T-cell (primary cell): ENCODE measurements at regions not wholly inside any gene's neighbourhood (a gene's known extent, or its start where the extent isn't known, plus 50 kb on each side); places are given as distances from the start of the nearest gene placed in this dataset.

Experiments used
- ATAC-seq, 4 experiments: fragments of 200-7000 bp in 3 of 4; fragments of 150-1000 bp in 1 of 4; cut with Tn5 transposase; replicated peaks in 1 of 4; 1 replicate in 3 of 4; 2 replicates in 1 of 4; pipeline ENCODE4 v1.10.0; 2021; ENCODE audit warnings: moderate library complexity in 3 of 4, mild to moderate bottlenecking in 2 of 4, moderate number of reproducible peaks in 1 of 4
- CTCF ChIA-PET, 2 donors: fragments of 300-600 bp; sonication (Branson Sonifier 250); formaldehyde crosslinking; loops; one replicate each; lab custom pipeline; 2022; ENCODE audit warnings: antibody characterized with exemption in 2 of 2; lab: Charles Lee
- POLR2A ChIA-PET, 2 donors: fragments of 300-600 bp; sonication (Branson Sonifier 250); formaldehyde crosslinking; loops; one replicate each; lab custom pipeline; 2022; ENCODE audit warnings: antibody characterized with exemption in 2 of 2; lab: Charles Lee
- DNase-seq, 35 experiments: peaks; one replicate each; pipeline versions ENCODE4 v3.0.0 to v3.0.0-alpha.2; 2013 to 2023
- H3K27ac ChIP-seq: one replicate; pipeline ENCODE4 v1.5.1; 2013; ENCODE audit warnings: low read length
- H3K27me3 ChIP-seq, 2 experiments: replicated peaks in 1 of 2; 1 replicate in 1 of 2; 2 replicates in 1 of 2; pipeline versions ENCODE4 v1.6.1 to v1.7.0; 2013; ENCODE audit warnings: low read length in 1 of 2, mixed read lengths in 1 of 2; ENCODE audit not compliant: control insufficient read depth in 2 of 2, insufficient read depth in 2 of 2; ENCODE audit errors: extremely low read depth in 1 of 2
- H3K36me3 ChIP-seq, 2 donors: 1 replicate in 1 of 2; 2 replicates in 1 of 2; pipeline versions ENCODE4 v1.6.1 to v1.7.0; 2013; ENCODE audit warnings: low read length in 1 of 2; ENCODE audit not compliant: control insufficient read depth in 2 of 2, insufficient read depth in 1 of 2; ENCODE audit errors: extremely low read depth in 1 of 2
- H3K4me1 ChIP-seq, 2 experiments: 1 replicate in 1 of 2; 2 replicates in 1 of 2; pipeline versions ENCODE4 v1.6.1 to v1.7.0; 2013; ENCODE audit warnings: low read length in 2 of 2, mixed read lengths in 1 of 2; ENCODE audit not compliant: insufficient read depth in 2 of 2, control insufficient read depth in 1 of 2; ENCODE audit errors: extremely low read depth in 1 of 2
- H3K4me3 ChIP-seq, 2 donors: 1 replicate in 1 of 2; 2 replicates in 1 of 2; pipeline versions ENCODE4 v1.5.1 to v1.7.0; 2013; ENCODE audit warnings: mild to moderate bottlenecking in 2 of 2, low read length in 1 of 2, moderate library complexity in 1 of 2; ENCODE audit not compliant: control insufficient read depth in 1 of 2; ENCODE audit errors: extremely low read depth in 1 of 2
- H3K9me3 ChIP-seq: 2 replicates; pipeline ENCODE4 v1.7.0; 2013
- H3K27ac Mint-ChIP-seq, 2 donors: one replicate each; pipeline ENCODE4 v1.8.0; 2020 to 2021; ENCODE audit warnings: mild to moderate bottlenecking in 2 of 2, mixed read lengths in 2 of 2
- H3K27me3 Mint-ChIP-seq, 2 donors: one replicate each; pipeline ENCODE4 v1.8.0; 2021 to 2022; ENCODE audit warnings: mixed read lengths in 2 of 2
- H3K36me3 Mint-ChIP-seq: one replicate; pipeline ENCODE4 v1.8.0; 2021; ENCODE audit warnings: mixed read lengths
- H3K4me1 Mint-ChIP-seq, 3 donors: one replicate each; pipeline ENCODE4 v1.8.0; 2020 to 2022; ENCODE audit warnings: mixed read lengths in 3 of 3, mild to moderate bottlenecking in 1 of 3
- H3K4me3 Mint-ChIP-seq, 3 donors: one replicate each; pipeline ENCODE4 v1.8.0; 2020 to 2022; ENCODE audit warnings: mild to moderate bottlenecking in 3 of 3, mixed read lengths in 3 of 3, moderate library complexity in 3 of 3
- H3K9me3 Mint-ChIP-seq, 3 donors: one replicate each; pipeline ENCODE4 v1.8.0; 2020 to 2022; ENCODE audit warnings: mixed read lengths in 3 of 3
- WGBS: methylation state at CpG from one replicate; pipeline ENCODE4 v1.1.5; 2013; ENCODE audit warnings: missing lambda C conversion rate; ENCODE audit not compliant: insufficient coverage; 5-methylcytosine and 5-hydroxymethylcytosine counted together

- peaks cover 5% of the 10 kb centered on the region for H3K36me3 Mint-ChIP-seq
These were observed 131.9 kb upstream of the DDHD1 start for GRCh38 chr14:53285064-53285463.

GRCh38 chr14:53278602-53279506 is 125.7 kb upstream of the DDHD1 start:
- Histone ChIP-seq H3K4me1 (no peaks in the 10 kb centered on the region), H3K4me3 (no peak overlapping the region), H3K9me3 (no peaks in the 10 kb centered on the region), H3K27me3 (no peaks in the 10 kb centered on the region), H3K27ac (no peak overlapping the region), H3K36me3 (no peaks in the 10 kb centered on the region)
- no peak for ATAC-seq
- Mint-ChIP-seq H3K36me3 (peaks cover 9% of the 10 kb centered on the region), H3K27ac (no peak overlapping the region), H3K27me3 (no peaks in the 10 kb centered on the region), H3K4me3 (no peak overlapping the region), H3K4me1 (no peaks in the 10 kb centered on the region), H3K9me3 (peaks cover 10 to 18% (median 15%) of the 10 kb centered on the region in 3 donors)
- DNase-seq: no peak
- WGBS: 93% methylated on average over 8 of the region's 12 CpGs
- CTCF ChIA-PET: no interaction called here
- POLR2A ChIA-PET: no interaction called here

More at GRCh38 chr14:53285064-53285463, 131.9 kb upstream of the DDHD1 start:
- WGBS: 92% methylated on average over 2 of the region's 4 CpGs
- no peak for ATAC-seq
- no peak for DNase-seq
- Histone ChIP-seq H3K27me3 (no peaks in the 10 kb centered on the region), H3K4me3 (no peak overlapping the region), H3K9me3 (no peaks in the 10 kb centered on the region), H3K36me3 (no peaks in the 10 kb centered on the region), H3K4me1 (no peaks in the 10 kb centered on the region), H3K27ac (no peak overlapping the region)
- CTCF ChIA-PET: no interaction called here
- POLR2A ChIA-PET: no interaction called here
- Mint-ChIP-seq H3K27ac (no peak overlapping the region), H3K4me1 (no peaks in the 10 kb centered on the region), H3K9me3 (peaks cover 4 to 9% (median 7%) of the 10 kb centered on the region in 3 donors), H3K4me3 (no peak overlapping the region), H3K27me3 (no peaks in the 10 kb centered on the region)

- H3K4me3 ChIP-seq: no peak overlapping the region
- CTCF ChIA-PET: interaction anchor here in 1 of 2 donors (0.7 kb wide), 1 partner anchor 22 kb away, joined by 3 read pairs; no protein-coding TSS in a partner anchor
- Mint-ChIP-seq H3K4me1 (peaks cover 2 to 6% (median 3%) of the 10 kb centered on the region in 3 donors), H3K27ac (no peak overlapping the region), H3K27me3 (no peaks in the 10 kb centered on the region), H3K4me3 (no peak overlapping the region), H3K9me3 (peaks cover 3% of the 10 kb centered on the region in 3 donors), H3K36me3 (no peaks in the 10 kb centered on the region)
- POLR2A ChIA-PET: no interaction called here
- no peaks in the 10 kb centered on the region for H3K4me1 ChIP-seq
- H3K36me3 ChIP-seq: no peaks in the 10 kb centered on the region
- ATAC-seq: no peak
- no peaks in the 10 kb centered on the region for H3K9me3 ChIP-seq
- no peak overlapping the region for H3K27ac ChIP-seq
- no peak for DNase-seq
- 94% methylated on average over 6 of the region's 6 CpGs for WGBS
- H3K27me3 ChIP-seq: no peaks in the 10 kb centered on the region
These were observed 120.5 kb upstream of the DDHD1 start for GRCh38 chr14:53273671-53274072.

- Histone ChIP-seq H3K27ac (no peak overlapping the region), H3K27me3 (no peaks in the 10 kb centered on the region), H3K4me3 (no peak overlapping the region), H3K9me3 (no peaks in the 10 kb centered on the region), H3K36me3 (no peaks in the 10 kb centered on the region), H3K4me1 (no peaks in the 10 kb centered on the region)
- Mint-ChIP-seq H3K9me3 (peaks cover 12 to 20% (median 14%) of the 10 kb centered on the region in 3 donors), H3K36me3 (peaks cover 3% of the 10 kb centered on the region), H3K27me3 (no peaks in the 10 kb centered on the region), H3K27ac (no peak overlapping the region), H3K4me1 (no peaks in the 10 kb centered on the region), H3K4me3 (no peak overlapping the region)
- CTCF ChIA-PET: no interaction called here
- POLR2A ChIA-PET: no interaction called here
- WGBS: no CpG with 5 or more reads among the region's 4 CpGs
- ATAC-seq (no peak), DNase-seq (no peak)
These were observed 111.9 kb upstream of the DDHD1 start for GRCh38 chr14:53265025-53265424.

- Mint-ChIP-seq H3K4me3 (no peak overlapping the region), H3K4me1 (no peaks in the 10 kb centered on the region), H3K27ac (no peak overlapping the region), H3K9me3 (peaks cover 10 to 20% (median 10%) of the 10 kb centered on the region in 3 donors), H3K27me3 (no peaks in the 10 kb centered on the region), H3K36me3 (peaks cover 3% of the 10 kb centered on the region)
- WGBS: 60% methylated on average over 1 of the region's 2 CpGs
- H3K9me3 ChIP-seq: no peaks in the 10 kb centered on the region
- DNase-seq: no peak
- no peak for ATAC-seq
- no peaks in the 10 kb centered on the region for H3K36me3 ChIP-seq
- no peak overlapping the region for H3K4me3 ChIP-seq
- POLR2A ChIA-PET: no interaction called here
- no peaks in the 10 kb centered on the region for H3K27me3 ChIP-seq
- CTCF ChIA-PET: no interaction called here
- no peak overlapping the region for H3K27ac ChIP-seq
- H3K4me1 ChIP-seq: no peaks in the 10 kb centered on the region
These were observed 107.8 kb upstream of the DDHD1 start for GRCh38 chr14:53260928-53261327.

GRCh38 chr14:53260286-53260685 is 107.2 kb upstream of the DDHD1 start:
- Mint-ChIP-seq H3K9me3 (peaks cover 10 to 21% (median 10%) of the 10 kb centered on the region in 3 donors), H3K36me3 (peaks cover 3% of the 10 kb centered on the region), H3K27me3 (no peaks in the 10 kb centered on the region), H3K4me1 (no peaks in the 10 kb centered on the region), H3K4me3 (no peak overlapping the region), H3K27ac (no peak overlapping the region)
- ChIA-PET CTCF (no interaction called here), POLR2A (no interaction called here)
- Histone ChIP-seq H3K4me3 (no peak overlapping the region), H3K27me3 (no peaks in the 10 kb centered on the region), H3K9me3 (no peaks in the 10 kb centered on the region), H3K36me3 (no peaks in the 10 kb centered on the region), H3K27ac (no peak overlapping the region), H3K4me1 (no peaks in the 10 kb centered on the region)
- WGBS: 61% methylated on average over 2 of the region's 5 CpGs
- no peak for ATAC-seq
- no peak for DNase-seq
